ENCODE measurements at regions not wholly inside any gene's neighbourhood (a gene's known extent, or its start where the extent isn't known, plus 50 kb on each side); places are given as distances from the start of the nearest gene placed in this dataset.

- DNase-seq (ENCODE audit: low read depth in 1 of 2, low spot score in 1 of 2): no peak
- no peaks in the 10 kb centered on the region for H3K4me1 ChIP-seq (ENCODE audit: low read depth)
- TF ChIP-seq CTCF (IDR thresholded peaks at IDR 0.05; ENCODE audit: low read depth, low read length): no peak
- H3K36me3 ChIP-seq: no peaks in the 10 kb centered on the region
- no peaks in the 10 kb centered on the region for H3K9me3 ChIP-seq (ENCODE audit: low read depth)
- no peak overlapping the region for H3K4me3 ChIP-seq
- H3K27ac ChIP-seq: no peak overlapping the region
- H3K27me3 ChIP-seq: no peaks in the 10 kb centered on the region
Observed at GRCh38 chrX:145609951-145610511, 207.6 kb upstream of the SLITRK2 start.

- Histone ChIP-seq H3K9me3 (ENCODE audit: low read depth) (no peaks in the 10 kb centered on the region), H3K27me3 (no peaks in the 10 kb centered on the region), H3K27ac (no peak overlapping the region), H3K36me3 (no peaks in the 10 kb centered on the region), H3K4me1 (ENCODE audit: low read depth) (no peaks in the 10 kb centered on the region), H3K4me3 (no peak overlapping the region)
- DNase-seq (ENCODE audit: low read depth in 1 of 2, low spot score in 1 of 2): no peak
- TF ChIP-seq CTCF (IDR thresholded peaks at IDR 0.05; ENCODE audit: low read depth, low read length): no peak
Observed at GRCh38 chrX:145613894-145614293, 203.7 kb upstream of the SLITRK2 start.

GRCh38 chrX:145620666-145621065 is 197.0 kb upstream of the SLITRK2 start:
- no peak for TF ChIP-seq CTCF (IDR thresholded peaks at IDR 0.05; ENCODE audit: low read depth, low read length)
- Histone ChIP-seq H3K36me3 (no peaks in the 10 kb centered on the region), H3K9me3 (ENCODE audit: low read depth) (no peaks in the 10 kb centered on the region), H3K27me3 (no peaks in the 10 kb centered on the region), H3K27ac (no peak overlapping the region), H3K4me1 (ENCODE audit: low read depth) (no peaks in the 10 kb centered on the region), H3K4me3 (no peak overlapping the region)
- no peak for DNase-seq (ENCODE audit: low read depth in 1 of 2, low spot score in 1 of 2)

GRCh38 chrX:145623453-145623852 is 194.2 kb upstream of the SLITRK2 start:
- Histone ChIP-seq H3K27ac (no peak overlapping the region), H3K4me3 (no peak overlapping the region), H3K9me3 (ENCODE audit: low read depth) (no peaks in the 10 kb centered on the region), H3K36me3 (no peaks in the 10 kb centered on the region), H3K4me1 (ENCODE audit: low read depth) (no peaks in the 10 kb centered on the region), H3K27me3 (no peaks in the 10 kb centered on the region)
- no peak for TF ChIP-seq CTCF (IDR thresholded peaks at IDR 0.05; ENCODE audit: low read depth, low read length)
- no peak for DNase-seq (ENCODE audit: low read depth in 1 of 2, low spot score in 1 of 2)

- no peak for TF ChIP-seq CTCF (IDR thresholded peaks at IDR 0.05; ENCODE audit: low read depth, low read length)
- Histone ChIP-seq H3K4me3 (no peak overlapping the region), H3K4me1 (ENCODE audit: low read depth) (no peaks in the 10 kb centered on the region), H3K9me3 (ENCODE audit: low read depth) (no peaks in the 10 kb centered on the region), H3K27me3 (no peaks in the 10 kb centered on the region), H3K36me3 (no peaks in the 10 kb centered on the region), H3K27ac (no peak overlapping the region)
- DNase-seq (ENCODE audit: low read depth in 1 of 2, low spot score in 1 of 2): no peak
Observed at GRCh38 chrX:145630081-145630480, 187.5 kb upstream of the SLITRK2 start.

All from cardiac muscle cell (in vitro differentiated cells and primary cell).